SU-DHL-6 (cell line): ENCODE measurements at regions not wholly inside any gene's neighbourhood (a gene's known extent, or its start where the extent isn't known, plus 50 kb on each side); places are given as distances from the start of the nearest gene placed in this dataset.

Source experiments
- H2AFZ ChIP-seq: fragments of 200-600 bp; sonication (generic); 2 replicates; pipeline ENCODE4 v1.6.1; 2014; ENCODE audit warnings: low read depth, mild to moderate bottlenecking, moderate library complexity, mixed read lengths, antibody characterized with exemption, low read length; ENCODE audit not compliant: severe bottlenecking
- H3F3A ChIP-seq: fragments of 200-600 bp; shearing (Covaris generic); 2 replicates; pipeline ENCODE4 v1.6.0; 2016; ENCODE audit warnings: antibody characterized with exemption, mild to moderate bottlenecking; ENCODE audit not compliant: insufficient read depth
- H3K27ac ChIP-seq: fragments of 200-600 bp; sonication (generic); 2 replicates; pipeline ENCODE4 v1.5.1; 2016; ENCODE audit warnings: low read depth, mild to moderate bottlenecking, low read length, moderate library complexity, mixed read lengths
- H3K27me3 ChIP-seq: fragments of 200-600 bp; sonication (generic), shearing (Covaris generic); 2 replicates; pipeline ENCODE4 v1.6.0; 2014; ENCODE audit warnings: mild to moderate bottlenecking, low read length
- H3K36me3 ChIP-seq: fragments of 200-600 bp; sonication (generic); 2 replicates; pipeline ENCODE4 v1.6.1; 2014; ENCODE audit warnings: mild to moderate bottlenecking, low read length, mixed read lengths
- H3K4me2 ChIP-seq: fragments of 300-600, 200-600 bp; shearing (Covaris generic), sonication (generic); 2 replicates; pipeline ENCODE4 v1.6.0; 2014; ENCODE audit warnings: low read length, low read depth, mild to moderate bottlenecking; ENCODE audit not compliant: poor library complexity, severe bottlenecking
- H3K4me3 ChIP-seq: fragments of 200-600 bp; sonication (generic); 2 replicates; pipeline ENCODE4 v1.5.1; 2014; ENCODE audit warnings: antibody characterized with exemption, low read length, mild to moderate bottlenecking, mixed read lengths; ENCODE audit not compliant: insufficient read depth, poor library complexity, severe bottlenecking
- H3K79me2 ChIP-seq: fragments of 200-600 bp; sonication (generic); 2 replicates; pipeline ENCODE4 v1.6.1; 2014; ENCODE audit warnings: mild to moderate bottlenecking, low read length, moderate library complexity; ENCODE audit not compliant: insufficient read depth
- H3K9ac ChIP-seq: fragments of 200-600 bp; sonication (generic); 2 replicates; pipeline ENCODE4 v1.7.0; 2014; ENCODE audit warnings: mild to moderate bottlenecking, low read length
- H3K9me2 ChIP-seq: fragments of 200-600 bp; sonication (generic); replicated peaks from 2 replicates; pipeline ENCODE4 v1.6.1; 2014; ENCODE audit warnings: low read length; ENCODE audit not compliant: insufficient read depth
- H3K9me3 ChIP-seq: fragments of 200-600 bp; sonication (generic); 2 replicates; pipeline ENCODE4 v1.6.1; 2014; ENCODE audit warnings: low read length, mixed read lengths; ENCODE audit not compliant: insufficient read depth
- H4K20me1 ChIP-seq: fragments of 200-600 bp; sonication (generic); 2 replicates; pipeline ENCODE4 v1.6.1; 2014; ENCODE audit warnings: low read depth, mild to moderate bottlenecking, antibody characterized with exemption, low read length, moderate library complexity, mixed read lengths
- EZH2phosphoT487 ChIP-seq: fragments of 200-600 bp; sonication (generic), shearing (Covaris generic); conservative IDR thresholded peaks from 2 replicates; pipeline ENCODE4 v1.6.1; 2018; ENCODE audit warnings: mild to moderate bottlenecking, antibody characterized with exemption, low read length, moderate library complexity, mixed read lengths
- TF ChIP-seq, protein P1 (sequence below): fragments of 200-600 bp; sonication (generic); IDR thresholded peaks from one replicate; pipeline ENCODE4 v1.5.1; 2017; ENCODE audit warnings: antibody characterized with exemption, mild to moderate bottlenecking, low read length, moderate library complexity; ENCODE audit not compliant: insufficient read depth, poor library complexity, severe bottlenecking

DNA sequence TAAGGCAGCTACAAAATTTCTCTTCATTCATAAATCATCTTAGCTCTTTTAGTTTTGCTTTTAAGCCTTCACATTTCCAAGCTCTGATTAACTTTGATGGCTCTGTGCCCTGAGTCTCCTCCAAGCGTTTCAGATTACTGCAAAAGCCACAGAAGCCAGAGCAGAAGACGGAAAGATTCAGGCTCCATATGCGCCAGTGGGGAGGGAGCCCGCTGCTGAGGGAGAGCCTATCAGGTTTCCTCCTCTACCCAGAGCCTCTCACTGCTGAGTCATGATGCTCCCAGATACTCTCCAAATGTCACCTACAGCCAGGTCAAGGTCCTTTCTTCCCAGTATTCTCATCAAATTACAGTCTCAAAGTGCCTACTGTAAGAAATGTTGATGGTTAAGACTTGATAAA lies 193.6 kb downstream of the RAP2A start:
- no peak overlapping the region for H2AFZ ChIP-seq
- H3K4me3 ChIP-seq = no peak overlapping the region
- TF ChIP-seq, protein P1, sequence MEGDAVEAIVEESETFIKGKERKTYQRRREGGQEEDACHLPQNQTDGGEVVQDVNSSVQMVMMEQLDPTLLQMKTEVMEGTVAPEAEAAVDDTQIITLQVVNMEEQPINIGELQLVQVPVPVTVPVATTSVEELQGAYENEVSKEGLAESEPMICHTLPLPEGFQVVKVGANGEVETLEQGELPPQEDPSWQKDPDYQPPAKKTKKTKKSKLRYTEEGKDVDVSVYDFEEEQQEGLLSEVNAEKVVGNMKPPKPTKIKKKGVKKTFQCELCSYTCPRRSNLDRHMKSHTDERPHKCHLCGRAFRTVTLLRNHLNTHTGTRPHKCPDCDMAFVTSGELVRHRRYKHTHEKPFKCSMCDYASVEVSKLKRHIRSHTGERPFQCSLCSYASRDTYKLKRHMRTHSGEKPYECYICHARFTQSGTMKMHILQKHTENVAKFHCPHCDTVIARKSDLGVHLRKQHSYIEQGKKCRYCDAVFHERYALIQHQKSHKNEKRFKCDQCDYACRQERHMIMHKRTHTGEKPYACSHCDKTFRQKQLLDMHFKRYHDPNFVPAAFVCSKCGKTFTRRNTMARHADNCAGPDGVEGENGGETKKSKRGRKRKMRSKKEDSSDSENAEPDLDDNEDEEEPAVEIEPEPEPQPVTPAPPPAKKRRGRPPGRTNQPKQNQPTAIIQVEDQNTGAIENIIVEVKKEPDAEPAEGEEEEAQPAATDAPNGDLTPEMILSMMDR = no peak
- TF ChIP-seq EZH2phosphoT487 = no peak
- no peaks in the 10 kb centered on the region for H3K9me2 ChIP-seq
- no peaks in the 10 kb centered on the region for H3K79me2 ChIP-seq
- no peaks in the 10 kb centered on the region for H3K36me3 ChIP-seq
- H4K20me1 ChIP-seq = no peaks in the 10 kb centered on the region
- no peak overlapping the region for H3K9ac ChIP-seq
- no peaks in the 10 kb centered on the region for H3F3A ChIP-seq
- H3K27me3 ChIP-seq = no peaks in the 10 kb centered on the region
- no peak overlapping the region for H3K4me2 ChIP-seq
- no peaks in the 10 kb centered on the region for H3K9me3 ChIP-seq
- H3K27ac ChIP-seq = no peak overlapping the region

DNA sequence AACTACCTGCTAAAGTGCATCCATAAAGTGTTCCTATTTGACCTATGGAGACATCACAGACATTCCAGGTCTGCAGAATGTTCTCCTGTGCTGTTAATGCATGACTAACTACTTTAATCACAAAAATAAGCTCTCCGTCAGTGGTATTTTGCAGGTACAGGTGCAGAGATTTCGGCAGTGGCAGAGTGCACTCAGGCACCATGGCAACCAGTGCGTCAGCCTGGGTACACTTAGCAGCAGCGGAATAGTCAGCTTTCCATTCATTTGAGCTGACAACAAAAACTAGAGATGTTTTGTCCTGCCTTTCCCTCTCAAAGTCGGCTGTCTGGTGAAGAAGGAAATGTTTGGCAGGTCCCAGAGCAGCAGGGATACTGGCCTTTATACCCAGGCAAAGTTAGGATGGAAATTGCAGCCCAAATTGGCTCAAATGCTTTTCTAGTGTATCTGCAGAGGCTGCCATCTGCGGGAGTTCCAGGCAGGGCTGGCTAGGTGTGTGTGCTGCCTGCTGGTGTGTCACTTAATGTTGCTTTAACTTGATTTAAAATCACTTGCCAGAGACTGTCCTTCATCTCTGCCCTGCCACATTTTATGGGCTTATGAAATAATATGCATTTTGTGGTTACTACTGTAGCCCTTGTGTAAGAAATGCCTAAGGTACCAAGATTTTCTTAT lies 195.8 kb downstream of the RAP2A start:
- Histone ChIP-seq H3K9me2 (no peaks in the 10 kb centered on the region), H3K9ac (no peak overlapping the region), H3K27me3 (no peaks in the 10 kb centered on the region), H3K27ac (no peak overlapping the region), H3K79me2 (no peaks in the 10 kb centered on the region), H3F3A (no peaks in the 10 kb centered on the region), H3K4me2 (no peak overlapping the region), H2AFZ (no peak overlapping the region), H3K9me3 (no peaks in the 10 kb centered on the region), H3K4me3 (no peak overlapping the region), H3K36me3 (no peaks in the 10 kb centered on the region), H4K20me1 (no peaks in the 10 kb centered on the region)
- TF ChIP-seq, protein P1 = no peak
- TF ChIP-seq EZH2phosphoT487 = no peak

DNA sequence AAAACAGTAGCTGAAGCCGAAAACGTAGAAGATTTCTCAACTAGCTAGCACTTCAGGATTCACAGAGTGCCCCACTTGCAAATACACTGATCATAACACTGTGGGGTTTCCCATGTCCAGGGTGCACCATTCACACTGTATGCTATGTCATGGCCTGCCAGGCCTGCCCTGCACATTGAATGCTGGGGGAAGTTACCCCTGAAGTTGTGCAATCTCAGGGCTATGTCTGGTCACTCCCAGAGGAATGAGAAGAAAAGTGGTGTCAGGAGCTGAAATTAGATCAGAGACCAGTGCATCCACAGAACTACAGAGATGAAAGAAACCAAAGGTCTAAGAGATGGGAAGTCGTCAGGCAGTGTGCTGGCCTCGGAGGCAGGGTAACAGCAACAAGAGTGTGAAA lies 196.8 kb downstream of the RAP2A start:
- Histone ChIP-seq H3K27ac (no peak overlapping the region), H3K9me2 (no peaks in the 10 kb centered on the region), H3K36me3 (no peaks in the 10 kb centered on the region), H3K4me3 (no peak overlapping the region), H3K4me2 (no peak overlapping the region), H3K9ac (no peak overlapping the region), H3K79me2 (no peaks in the 10 kb centered on the region), H3K9me3 (no peaks in the 10 kb centered on the region), H2AFZ (no peak overlapping the region), H3K27me3 (no peaks in the 10 kb centered on the region), H3F3A (no peaks in the 10 kb centered on the region), H4K20me1 (no peaks in the 10 kb centered on the region)
- TF ChIP-seq, protein P1 = no peak
- no peak for TF ChIP-seq EZH2phosphoT487
